Endothelial cell of umbilical vein (primary cell): ENCODE measurements at regions not wholly inside any gene's neighbourhood (a gene's known extent, or its start where the extent isn't known, plus 50 kb on each side); places are given as distances from the start of the nearest gene placed in this dataset.

Experiments used
- BruUV-seq: library from RNA; stranded (reverse); fragments of 400-500 nt; replicated peaks from 2 replicates; lab custom pipeline; 2021; lab: Mats Ljungman, UMichigan
- CTCF ChIA-PET: fragments of 300-600, 350-600 bp; sonication (Branson Sonifier 250); formaldehyde crosslinking; loops from one replicate; lab custom pipeline; 2021; ENCODE audit warnings: antibody characterized with exemption, inconsistent platforms; lab: Charles Lee
- POLR2A ChIA-PET: fragments of 300-600, 350-600 bp; sonication (Branson Sonifier 250); formaldehyde crosslinking; loops from one replicate; lab custom pipeline; 2021; ENCODE audit warnings: antibody characterized with exemption, inconsistent platforms; lab: Charles Lee
- DNase-seq: peaks from one replicate; pipeline ENCODE4 v3.0.0-alpha.2; 2011; ENCODE audit warnings: low read depth, low spot score
- FAIRE-seq: peaks from 2 replicates; lab custom pipeline; 2011; peaks lifted over from hg19 to GRCh38; lab: Jason Lieb, UNC
- H2AFZ ChIP-seq: 2 replicates; pipeline ENCODE4 v1.6.0; 2012; ENCODE audit warnings: low read depth, low read length, control low read depth, inconsistent platforms
- H3K27ac ChIP-seq: 2 replicates; pipeline ENCODE4 v1.5.1; 2011; ENCODE audit warnings: low read depth, mild to moderate bottlenecking, control low read depth, low read length, moderate library complexity; ENCODE audit not compliant: insufficient read depth
- H3K27me3 ChIP-seq, 2 experiments: 2 replicates each; pipeline versions ENCODE4 v1.6.0 to v1.6.1; 2011; ENCODE audit warnings: low read length in 2 of 2, mixed read lengths in 1 of 2; ENCODE audit not compliant: control insufficient read depth in 2 of 2, insufficient read depth in 2 of 2
- H3K36me3 ChIP-seq, 2 experiments: 2 replicates in 1 of 2; 3 replicates in 1 of 2; pipeline ENCODE4 v1.5.1; 2011; ENCODE audit warnings: low read length in 2 of 2, mild to moderate bottlenecking in 1 of 2, moderate library complexity in 1 of 2; ENCODE audit not compliant: control insufficient read depth in 2 of 2, insufficient read depth in 2 of 2; ENCODE audit errors: extremely low read depth in 1 of 2
- H3K4me1 ChIP-seq: 3 replicates; pipeline ENCODE4 v1.5.1; 2011; ENCODE audit warnings: mild to moderate bottlenecking, low read length; ENCODE audit not compliant: control insufficient read depth, insufficient read depth; ENCODE audit errors: extremely low read depth
- H3K4me2 ChIP-seq: 2 replicates; pipeline ENCODE4 v1.6.1; 2011; ENCODE audit warnings: low read length, control low read depth, mixed read lengths; ENCODE audit not compliant: insufficient read depth
- H3K4me3 ChIP-seq, 3 experiments: fragments of 200-600 bp in 1 of 3; sonication (generic), shearing (Covaris generic) in 1 of 3; replicated peaks in 1 of 3; 2 replicates each; pipeline ENCODE4 v1.5.1; 2011 to 2016; ENCODE audit warnings: control low read depth in 3 of 3, low read length in 3 of 3, mild to moderate bottlenecking in 2 of 3, inconsistent platforms in 1 of 3, low read depth in 1 of 3, moderate library complexity in 1 of 3; ENCODE audit not compliant: insufficient read depth in 1 of 3
- H3K79me2 ChIP-seq: 2 replicates; pipeline ENCODE4 v1.6.0; 2012; ENCODE audit warnings: low read length, inconsistent platforms; ENCODE audit not compliant: control insufficient read depth, insufficient read depth
- H3K9ac ChIP-seq: replicated peaks from 2 replicates; pipeline ENCODE3; 2011; ENCODE audit warnings: low read length, control low read depth; ENCODE audit not compliant: insufficient read depth; ENCODE audit errors: extremely low read depth
- H3K9me1 ChIP-seq: replicated peaks from 3 replicates; pipeline ENCODE4 v1.6.0; 2011; ENCODE audit warnings: mild to moderate bottlenecking, low read length; ENCODE audit not compliant: control insufficient read depth, insufficient read depth; ENCODE audit errors: extremely low read depth
- H3K9me3 ChIP-seq: replicated peaks from 2 replicates; pipeline ENCODE4 v1.5.1; 2012; ENCODE audit warnings: low read length, inconsistent platforms; ENCODE audit not compliant: control insufficient read depth, insufficient read depth
- H4K20me1 ChIP-seq: replicated peaks from 2 replicates; pipeline ENCODE3; 2011; ENCODE audit warnings: mild to moderate bottlenecking, low read length; ENCODE audit not compliant: control insufficient read depth, insufficient read depth; ENCODE audit errors: extremely low read depth
- FOS ChIP-seq: IDR thresholded peaks from 2 replicates; pipeline ENCODE4 v1.6.1; 2011; ENCODE audit warnings: mild to moderate bottlenecking, low read length, moderate library complexity, borderline replicate concordance; ENCODE audit not compliant: insufficient read depth
- GATA2 ChIP-seq: IDR thresholded peaks from 2 replicates; pipeline ENCODE4 v1.7.0; 2011; ENCODE audit warnings: low read depth, mild to moderate bottlenecking, moderate library complexity, mixed read lengths, low read length; ENCODE audit not compliant: insufficient read length, insufficient read depth
- JUN ChIP-seq: IDR thresholded peaks from 2 replicates; pipeline ENCODE4 v1.6.1; 2011; ENCODE audit warnings: borderline replicate concordance, low read depth; ENCODE audit not compliant: insufficient read length, insufficient read depth
- MYC ChIP-seq: IDR thresholded peaks from one replicate; pipeline ENCODE4 v1.6.1; 2011; ENCODE audit warnings: mild to moderate bottlenecking, low read depth, low read length
- POLR2A ChIP-seq: IDR thresholded peaks from 2 replicates; pipeline ENCODE4 v1.6.1; 2012; ENCODE audit warnings: low read depth, mild to moderate bottlenecking, control low read depth, low read length
- dilution Hi-C: fragments of 300-500 bp; cut with MboI; formaldehyde crosslinking; loops from one replicate; pipeline ENCODE4 v1.15.0; 2019; ENCODE audit warnings: low sequenced_read_pairs; ENCODE audit not compliant: extremely low pct_ligation_motif_present
- intact Hi-C: fragments of 100-400 bp; cut with micrococcal nuclease; formaldehyde crosslinking; loops from one replicate; pipeline ENCODE4 v1.10.0; 2022
- TF ChIP-seq, protein P1 (sequence below), 2 donors: IDR thresholded peaks; 1 replicate in 1 of 2; 2 replicates in 1 of 2; pipeline ENCODE4 v1.5.1; 2011; ENCODE audit warnings: low read length in 2 of 2, mild to moderate bottlenecking in 2 of 2, moderate library complexity in 2 of 2, control low read depth in 1 of 2, inconsistent platforms in 1 of 2, low read depth in 1 of 2; ENCODE audit not compliant: insufficient read depth in 1 of 2; ENCODE audit errors: extremely low read depth in 1 of 2
- TF ChIP-seq, protein P2 (sequence below): IDR thresholded peaks from 2 replicates; pipeline ENCODE4 v1.6.1; 2011; ENCODE audit not compliant: insufficient read depth, insufficient read length

DNA sequence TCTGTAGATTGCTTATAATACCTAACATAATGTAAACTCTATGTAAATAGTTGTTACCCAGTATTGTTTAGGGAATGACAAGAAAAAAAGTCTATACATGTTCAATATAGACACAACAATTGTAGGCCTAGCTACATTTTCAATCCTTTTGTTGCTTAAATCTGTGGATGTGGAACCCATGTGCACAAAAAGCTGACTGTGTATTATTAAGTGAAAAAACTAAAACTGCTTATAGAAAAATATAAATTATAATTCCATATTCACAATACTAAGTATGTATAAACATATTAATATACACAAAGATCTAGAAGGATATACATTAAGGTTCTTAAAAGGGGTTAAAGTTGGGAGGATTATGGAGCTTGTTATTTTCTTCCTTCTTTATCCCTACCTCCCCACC is 188.7 kb downstream of the PIK3R1 start:
- H3K79me2 ChIP-seq: no peaks in the 10 kb centered on the region
- POLR2A ChIA-PET: no interaction called here
- TF ChIP-seq FOS (no peak), JUN (no peak), GATA2 (no peak), POLR2A (no peak), MYC (no peak)
- TF ChIP-seq, protein P1, sequence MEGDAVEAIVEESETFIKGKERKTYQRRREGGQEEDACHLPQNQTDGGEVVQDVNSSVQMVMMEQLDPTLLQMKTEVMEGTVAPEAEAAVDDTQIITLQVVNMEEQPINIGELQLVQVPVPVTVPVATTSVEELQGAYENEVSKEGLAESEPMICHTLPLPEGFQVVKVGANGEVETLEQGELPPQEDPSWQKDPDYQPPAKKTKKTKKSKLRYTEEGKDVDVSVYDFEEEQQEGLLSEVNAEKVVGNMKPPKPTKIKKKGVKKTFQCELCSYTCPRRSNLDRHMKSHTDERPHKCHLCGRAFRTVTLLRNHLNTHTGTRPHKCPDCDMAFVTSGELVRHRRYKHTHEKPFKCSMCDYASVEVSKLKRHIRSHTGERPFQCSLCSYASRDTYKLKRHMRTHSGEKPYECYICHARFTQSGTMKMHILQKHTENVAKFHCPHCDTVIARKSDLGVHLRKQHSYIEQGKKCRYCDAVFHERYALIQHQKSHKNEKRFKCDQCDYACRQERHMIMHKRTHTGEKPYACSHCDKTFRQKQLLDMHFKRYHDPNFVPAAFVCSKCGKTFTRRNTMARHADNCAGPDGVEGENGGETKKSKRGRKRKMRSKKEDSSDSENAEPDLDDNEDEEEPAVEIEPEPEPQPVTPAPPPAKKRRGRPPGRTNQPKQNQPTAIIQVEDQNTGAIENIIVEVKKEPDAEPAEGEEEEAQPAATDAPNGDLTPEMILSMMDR (IDR thresholded peaks at IDR 0.05; ENCODE audit: extremely low read depth in 1 of 2, insufficient read depth in 1 of 2, low read depth in 1 of 2, low read length in 2 of 2): no peak
- TF ChIP-seq, protein P2, sequence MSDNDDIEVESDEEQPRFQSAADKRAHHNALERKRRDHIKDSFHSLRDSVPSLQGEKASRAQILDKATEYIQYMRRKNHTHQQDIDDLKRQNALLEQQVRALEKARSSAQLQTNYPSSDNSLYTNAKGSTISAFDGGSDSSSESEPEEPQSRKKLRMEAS: no peak
- no TSS peak for BruUV-seq
- no peaks in the 10 kb centered on the region for H3K9me1 ChIP-seq
- H3K9ac ChIP-seq: no peak overlapping the region
- no peak overlapping the region for H2AFZ ChIP-seq
- no peaks in the 10 kb centered on the region for H4K20me1 ChIP-seq
- dilution Hi-C loops: no loop called here
- CTCF ChIA-PET: interaction anchor here (0.8 to 1.2 kb wide), 3 partner anchors 10 to 116 kb away, joined by 3 to 4 read pairs (median 3); no protein-coding TSS in a partner anchor
- H3K9me3 ChIP-seq: no peaks in the 10 kb centered on the region
- FAIRE-seq: no peak
- H3K4me3 ChIP-seq: no peak overlapping the region
- no peaks in the 10 kb centered on the region for H3K36me3 ChIP-seq
- DNase-seq: no peak
- no peak overlapping the region for H3K27ac ChIP-seq
- H3K4me1 ChIP-seq: no peaks in the 10 kb centered on the region
- intact Hi-C loops: no loop called here
- H3K27me3 ChIP-seq: no peaks in the 10 kb centered on the region
- no peak overlapping the region for H3K4me2 ChIP-seq
